CD4-positive, alpha-beta memory T cell (primary cell): ENCODE measurements at regions not wholly inside any gene's neighbourhood (a gene's known extent, or its start where the extent isn't known, plus 50 kb on each side); places are given as distances from the start of the nearest gene placed in this dataset.
A peak's percentile ranks its signal among the peaks of the same experiment; 100 is the strongest.

Experiments
- CTCF ChIA-PET: fragments of 350-600 bp; sonication (Branson Sonifier 250); formaldehyde crosslinking; loops from one replicate; lab custom pipeline; 2021; ENCODE audit warnings: inconsistent platforms; ENCODE audit not compliant: partially characterized antibody; lab: Charles Lee
- POLR2A ChIA-PET: fragments of 350-600 bp; sonication (Branson Sonifier 250); formaldehyde crosslinking; loops from one replicate; lab custom pipeline; 2021; ENCODE audit not compliant: partially characterized antibody; lab: Charles Lee
- DNase-seq, 5 donors: peaks; one replicate each; pipeline versions ENCODE4 v3.0.0 to v3.0.0-alpha.2; 2020 to 2022; ENCODE audit warnings: mixed read lengths in 1 of 5
- H3K27ac ChIP-seq: one replicate; pipeline ENCODE4 v1.7.0; 2013; ENCODE audit warnings: low read depth, low read length
- H3K27me3 ChIP-seq: 2 replicates; pipeline ENCODE4 v1.7.0; 2013; ENCODE audit warnings: mild to moderate bottlenecking, low read length, moderate library complexity; ENCODE audit not compliant: insufficient read depth
- H3K36me3 ChIP-seq: 2 replicates; pipeline ENCODE4 v1.7.0; 2013; ENCODE audit warnings: mild to moderate bottlenecking, low read length, moderate library complexity; ENCODE audit not compliant: insufficient read depth
- H3K4me1 ChIP-seq: 2 replicates; pipeline ENCODE4 v1.7.0; 2013; ENCODE audit warnings: mild to moderate bottlenecking, low read length, moderate library complexity; ENCODE audit not compliant: insufficient read depth
- H3K4me3 ChIP-seq, 2 donors: one replicate each; pipeline ENCODE4 v1.7.0; 2013; ENCODE audit warnings: low read length in 2 of 2, mild to moderate bottlenecking in 1 of 2
- H3K9me3 ChIP-seq, 2 donors: one replicate each; pipeline ENCODE4 v1.7.0; 2013; ENCODE audit warnings: low read length in 2 of 2, control low read depth in 1 of 2; ENCODE audit not compliant: control insufficient read depth in 1 of 2
- H3K27ac Mint-ChIP-seq, 7 donors: one replicate each; pipeline ENCODE4 v1.8.0; 2020 to 2021; ENCODE audit warnings: mixed read lengths in 7 of 7, mild to moderate bottlenecking in 6 of 7, inconsistent platforms in 3 of 7, moderate library complexity in 3 of 7
- H3K27me3 Mint-ChIP-seq, 2 donors: one replicate each; pipeline ENCODE4 v1.8.0; 2020 to 2021; ENCODE audit warnings: mixed read lengths in 2 of 2
- H3K36me3 Mint-ChIP-seq, 2 donors: one replicate each; pipeline ENCODE4 v1.8.0; 2020 to 2021; ENCODE audit warnings: mixed read lengths in 2 of 2, inconsistent platforms in 1 of 2, mild to moderate bottlenecking in 1 of 2
- H3K4me1 Mint-ChIP-seq, 4 donors: one replicate each; pipeline ENCODE4 v1.8.0; 2020 to 2021; ENCODE audit warnings: mixed read lengths in 4 of 4, mild to moderate bottlenecking in 1 of 4
- H3K4me3 Mint-ChIP-seq, 8 donors: one replicate each; pipeline ENCODE4 v1.8.0; 2020 to 2021; ENCODE audit warnings: mixed read lengths in 8 of 8, mild to moderate bottlenecking in 7 of 8, moderate library complexity in 6 of 8, inconsistent platforms in 3 of 8
- H3K9me3 Mint-ChIP-seq, 8 donors: one replicate each; pipeline ENCODE4 v1.8.0; 2020 to 2021; ENCODE audit warnings: mixed read lengths in 8 of 8, mild to moderate bottlenecking in 5 of 8, inconsistent platforms in 3 of 8, moderate library complexity in 1 of 8
- intact Hi-C: fragments of 100-400 bp; cut with micrococcal nuclease; formaldehyde crosslinking; loops from one replicate; pipeline ENCODE4 v1.15.1; 2023

GRCh38 chr1:118828038-118828437, 160.1 kb downstream of the TBX15 start:
- H3K4me1 Mint-ChIP-seq = no peaks in the 10 kb centered on the region
- Histone ChIP-seq H3K36me3 (no peaks in the 10 kb centered on the region), H3K4me3 (no peak overlapping the region), H3K4me1 (no peaks in the 10 kb centered on the region), H3K27ac (no peak overlapping the region), H3K27me3 (no peaks in the 10 kb centered on the region), H3K9me3 (no peaks in the 10 kb centered on the region)
- H3K36me3 Mint-ChIP-seq = no peaks in the 10 kb centered on the region
- no peak overlapping the region for H3K4me3 Mint-ChIP-seq
- ChIA-PET POLR2A (no interaction called here), CTCF (no interaction called here)
- peaks cover 4 to 18% (median 11%) of the 10 kb centered on the region in 8 donors for H3K9me3 Mint-ChIP-seq
- H3K27me3 Mint-ChIP-seq = no peaks in the 10 kb centered on the region
- H3K27ac Mint-ChIP-seq = no peak overlapping the region
- no peak for DNase-seq
- intact Hi-C loops = no loop called here

- Histone ChIP-seq H3K4me1 (no peaks in the 10 kb centered on the region), H3K9me3 (no peaks in the 10 kb centered on the region), H3K4me3 (no peak overlapping the region), H3K36me3 (no peaks in the 10 kb centered on the region), H3K27ac (no peak overlapping the region), H3K27me3 (no peaks in the 10 kb centered on the region)
- DNase-seq = no peak
- H3K9me3 Mint-ChIP-seq = peaks cover 4 to 16% (median 11%) of the 10 kb centered on the region in 8 donors
- no peaks in the 10 kb centered on the region for H3K36me3 Mint-ChIP-seq
- peak overlapping the region in 1 of 7 donors; percentile 18 for H3K27ac Mint-ChIP-seq
- CTCF ChIA-PET = no interaction called here
- POLR2A ChIA-PET = no interaction called here
- no peaks in the 10 kb centered on the region for H3K27me3 Mint-ChIP-seq
- no peak overlapping the region for H3K4me3 Mint-ChIP-seq
- no peaks in the 10 kb centered on the region for H3K4me1 Mint-ChIP-seq
- intact Hi-C loops = no loop called here
These were observed 160.5 kb downstream of the TBX15 start for GRCh38 chr1:118827636-118828035.

GRCh38 chr1:118827207-118827606, 160.9 kb downstream of the TBX15 start:
- Mint-ChIP-seq H3K4me1 (no peaks in the 10 kb centered on the region), H3K36me3 (no peaks in the 10 kb centered on the region), H3K4me3 (no peak overlapping the region), H3K27ac (no peak overlapping the region), H3K27me3 (no peaks in the 10 kb centered on the region), H3K9me3 (peaks cover 4 to 15% (median 10%) of the 10 kb centered on the region in 8 donors)
- DNase-seq = no peak
- intact Hi-C loops = no loop called here
- no peaks in the 10 kb centered on the region for H3K36me3 ChIP-seq
- H3K4me3 ChIP-seq = no peak overlapping the region
- H3K27ac ChIP-seq = no peak overlapping the region
- CTCF ChIA-PET = no interaction called here
- H3K27me3 ChIP-seq = no peaks in the 10 kb centered on the region
- no peaks in the 10 kb centered on the region for H3K4me1 ChIP-seq
- no peaks in the 10 kb centered on the region for H3K9me3 ChIP-seq
- POLR2A ChIA-PET = no interaction called here

GRCh38 chr1:118826669-118827068, 161.5 kb downstream of the TBX15 start:
- no peaks in the 10 kb centered on the region for H3K36me3 ChIP-seq
- no peaks in the 10 kb centered on the region for H3K27me3 Mint-ChIP-seq
- H3K27ac Mint-ChIP-seq = no peak overlapping the region
- no peaks in the 10 kb centered on the region for H3K27me3 ChIP-seq
- H3K36me3 Mint-ChIP-seq = no peaks in the 10 kb centered on the region
- H3K4me3 Mint-ChIP-seq = no peak overlapping the region
- no peaks in the 10 kb centered on the region for H3K4me1 ChIP-seq
- peaks cover 4 to 15% (median 10%) of the 10 kb centered on the region in 8 donors for H3K9me3 Mint-ChIP-seq
- no peak for DNase-seq
- CTCF ChIA-PET = no interaction called here
- POLR2A ChIA-PET = no interaction called here
- intact Hi-C loops = no loop called here
- H3K4me3 ChIP-seq = no peak overlapping the region
- H3K9me3 ChIP-seq = no peaks in the 10 kb centered on the region
- no peaks in the 10 kb centered on the region for H3K4me1 Mint-ChIP-seq
- H3K27ac ChIP-seq = no peak overlapping the region

GRCh38 chr1:118825619-118826018, 162.5 kb downstream of the TBX15 start:
- no peak overlapping the region for H3K4me3 Mint-ChIP-seq
- Histone ChIP-seq H3K4me1 (no peaks in the 10 kb centered on the region), H3K27ac (no peak overlapping the region), H3K9me3 (no peaks in the 10 kb centered on the region), H3K36me3 (no peaks in the 10 kb centered on the region), H3K27me3 (no peaks in the 10 kb centered on the region), H3K4me3 (no peak overlapping the region)
- H3K4me1 Mint-ChIP-seq = no peaks in the 10 kb centered on the region
- H3K27ac Mint-ChIP-seq = no peak overlapping the region
- H3K9me3 Mint-ChIP-seq = peaks cover 2 to 13% (median 7%) of the 10 kb centered on the region in 8 donors
- no peaks in the 10 kb centered on the region for H3K36me3 Mint-ChIP-seq
- intact Hi-C loops = no loop called here
- ChIA-PET CTCF (no interaction called here), POLR2A (no interaction called here)
- no peaks in the 10 kb centered on the region for H3K27me3 Mint-ChIP-seq
- no peak for DNase-seq

- H3K4me1 Mint-ChIP-seq = no peaks in the 10 kb centered on the region
- H3K27ac Mint-ChIP-seq = no peak overlapping the region
- ChIA-PET CTCF (no interaction called here), POLR2A (no interaction called here)
- Histone ChIP-seq H3K4me3 (no peak overlapping the region), H3K27ac (no peak overlapping the region), H3K36me3 (no peaks in the 10 kb centered on the region), H3K9me3 (no peaks in the 10 kb centered on the region), H3K27me3 (no peaks in the 10 kb centered on the region), H3K4me1 (no peaks in the 10 kb centered on the region)
- no peak for DNase-seq
- H3K27me3 Mint-ChIP-seq = no peaks in the 10 kb centered on the region
- H3K9me3 Mint-ChIP-seq = peaks cover 0 to 10% (median 5%) of the 10 kb centered on the region in 8 donors
- no peaks in the 10 kb centered on the region for H3K36me3 Mint-ChIP-seq
- intact Hi-C loops = no loop called here
- H3K4me3 Mint-ChIP-seq = no peak overlapping the region
These were observed 166.3 kb downstream of the TBX15 start for GRCh38 chr1:118821801-118822200.

- no peaks in the 10 kb centered on the region for H3K36me3 ChIP-seq
- Mint-ChIP-seq H3K36me3 (no peaks in the 10 kb centered on the region), H3K27ac (no peak overlapping the region), H3K4me1 (no peaks in the 10 kb centered on the region), H3K9me3 (peaks cover 0 to 10% (median 5%) of the 10 kb centered on the region in 8 donors), H3K4me3 (no peak overlapping the region), H3K27me3 (no peaks in the 10 kb centered on the region)
- H3K9me3 ChIP-seq = no peaks in the 10 kb centered on the region
- no peak overlapping the region for H3K4me3 ChIP-seq
- CTCF ChIA-PET = no interaction called here
- H3K27ac ChIP-seq = no peak overlapping the region
- intact Hi-C loops = no loop called here
- POLR2A ChIA-PET = no interaction called here
- no peak for DNase-seq
- no peaks in the 10 kb centered on the region for H3K4me1 ChIP-seq
- H3K27me3 ChIP-seq = no peaks in the 10 kb centered on the region
These were observed 167.3 kb downstream of the TBX15 start for GRCh38 chr1:118820864-118821263.

- Histone ChIP-seq H3K36me3 (no peaks in the 10 kb centered on the region), H3K27me3 (no peaks in the 10 kb centered on the region), H3K4me1 (no peaks in the 10 kb centered on the region), H3K4me3 (no peak overlapping the region), H3K27ac (no peak overlapping the region), H3K9me3 (no peaks in the 10 kb centered on the region)
- Mint-ChIP-seq H3K27me3 (no peaks in the 10 kb centered on the region), H3K4me3 (no peak overlapping the region), H3K9me3 (peaks cover 0 to 20% (median 4%) of the 10 kb centered on the region in 8 donors), H3K27ac (no peak overlapping the region), H3K4me1 (no peaks in the 10 kb centered on the region), H3K36me3 (no peaks in the 10 kb centered on the region)
- no peak for DNase-seq
- CTCF ChIA-PET = no interaction called here
- POLR2A ChIA-PET = no interaction called here
- intact Hi-C loops = no loop called here
These were observed 172.2 kb downstream of the TBX15 start for GRCh38 chr1:118815909-118816308.
